GM18505 (cell line): ENCODE measurements at regions not wholly inside any gene's neighbourhood (a gene's known extent, or its start where the extent isn't known, plus 50 kb on each side); places are given as distances from the start of the nearest gene placed in this dataset.

Experiments used
- ATAC-seq: cut with Tn5 transposase; IDR thresholded peaks from one replicate; pipeline ENCODE4 v1.9.1; 2021; ENCODE audit not compliant: unreplicated experiment
- POLR2A ChIP-seq: IDR thresholded peaks from 4 replicates; pipeline ENCODE4 v1.6.1; 2011; ENCODE audit warnings: borderline replicate concordance; ENCODE audit not compliant: insufficient read depth, insufficient read length; ENCODE audit errors: extremely low read depth

- ATAC-seq = no peak
- TF ChIP-seq POLR2A = no peak
Measured at GRCh38 chr5:109590799-109591198, 98.9 kb upstream of the MAN2A1 start.

GRCh38 chr5:109589986-109590385 is 99.7 kb upstream of the MAN2A1 start:
- TF ChIP-seq POLR2A = no peak
- no peak for ATAC-seq

GRCh38 chr5:109589239-109589638 is 100.5 kb upstream of the MAN2A1 start:
- no peak for ATAC-seq
- no peak for TF ChIP-seq POLR2A

GRCh38 chr5:109588281-109589035 is 101.3 kb upstream of the MAN2A1 start:
- no peak for ATAC-seq
- TF ChIP-seq POLR2A = no peak

GRCh38 chr5:109584986-109585599 is 104.6 kb upstream of the MAN2A1 start:
- TF ChIP-seq POLR2A = no peak

GRCh38 chr5:109580225-109580624 is 109.5 kb upstream of the MAN2A1 start:
- ATAC-seq = no peak
- no peak for TF ChIP-seq POLR2A

More at GRCh38 chr5:109584986-109585599, 104.6 kb upstream of the MAN2A1 start:
- no peak for ATAC-seq

GRCh38 chr5:109575506-109575905 is 114.2 kb upstream of the MAN2A1 start:
- ATAC-seq = no peak
- TF ChIP-seq POLR2A = no peak

- TF ChIP-seq POLR2A = no peak
- ATAC-seq = no peak
Measured at GRCh38 chr5:109574985-109575384, 114.7 kb upstream of the MAN2A1 start.

GRCh38 chr5:109573766-109574165 is 116.0 kb upstream of the MAN2A1 start:
- no peak for ATAC-seq
- TF ChIP-seq POLR2A = no peak

GRCh38 chr5:109573256-109573655 is 116.5 kb upstream of the MAN2A1 start:
- no peak for TF ChIP-seq POLR2A
- no peak for ATAC-seq

- no peak for TF ChIP-seq POLR2A
- no peak for ATAC-seq
Measured at GRCh38 chr5:109571785-109572184, 117.9 kb upstream of the MAN2A1 start.

GRCh38 chr5:109570362-109570874 is 119.3 kb upstream of the MAN2A1 start:
- no peak for TF ChIP-seq POLR2A
- no peak for ATAC-seq

- no peak for TF ChIP-seq POLR2A
- ATAC-seq = no peak
Measured at GRCh38 chr5:109567374-109568044, 122.2 kb upstream of the MAN2A1 start.
